CD4-positive, alpha-beta T cell treated with Interleukin-4 for 1 hour (primary cell): ENCODE measurements at regions not wholly inside any gene's neighbourhood (a gene's known extent, or its start where the extent isn't known, plus 50 kb on each side); places are given as distances from the start of the nearest gene placed in this dataset.

Experiments
- DNase-seq, 2 donors: peaks; one replicate each; pipeline ENCODE4 v3.0.0-alpha.2; 2020 to 2022

DNA sequence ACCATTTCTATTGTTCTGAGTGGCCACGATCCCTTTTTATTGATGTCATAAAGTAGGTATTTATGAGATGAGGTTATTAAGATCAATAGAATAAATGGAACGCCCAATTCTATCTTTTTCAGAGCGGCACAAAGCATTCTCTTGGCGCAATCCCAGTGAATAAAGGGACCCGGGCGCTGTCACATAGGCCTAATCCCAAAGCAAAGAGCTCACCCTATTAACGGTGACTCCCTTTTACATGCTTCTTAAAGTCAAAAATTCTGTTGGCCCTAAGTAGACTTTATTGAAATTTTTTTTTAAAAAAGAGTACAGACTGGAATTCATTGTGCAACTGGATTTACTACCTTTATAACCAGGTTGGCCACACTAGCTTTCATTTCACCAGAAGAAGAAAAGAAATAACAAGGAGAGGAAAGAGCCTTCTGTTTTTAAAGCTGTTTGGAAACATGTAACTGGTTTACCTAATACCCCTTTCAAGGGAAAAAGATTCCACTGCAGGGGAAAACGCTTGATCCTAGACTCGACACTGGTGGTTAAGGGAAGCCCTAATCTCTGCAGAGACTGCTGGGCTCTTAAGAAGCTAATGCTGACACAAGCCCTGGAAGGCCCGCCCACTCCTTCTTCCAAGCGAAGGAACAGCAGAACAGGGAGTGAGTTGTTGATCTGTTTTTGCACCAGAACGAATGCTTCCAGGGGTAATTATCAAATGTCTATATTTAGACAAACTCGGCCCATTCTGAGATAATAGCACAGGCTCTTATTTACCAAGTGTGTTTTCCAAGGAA is 381.2 kb downstream of the BCL11B start:
- DNase-seq: no peak

GRCh38 chr14:98893675-98894074 is 378.3 kb downstream of the BCL11B start:
- no peak for DNase-seq

DNA sequence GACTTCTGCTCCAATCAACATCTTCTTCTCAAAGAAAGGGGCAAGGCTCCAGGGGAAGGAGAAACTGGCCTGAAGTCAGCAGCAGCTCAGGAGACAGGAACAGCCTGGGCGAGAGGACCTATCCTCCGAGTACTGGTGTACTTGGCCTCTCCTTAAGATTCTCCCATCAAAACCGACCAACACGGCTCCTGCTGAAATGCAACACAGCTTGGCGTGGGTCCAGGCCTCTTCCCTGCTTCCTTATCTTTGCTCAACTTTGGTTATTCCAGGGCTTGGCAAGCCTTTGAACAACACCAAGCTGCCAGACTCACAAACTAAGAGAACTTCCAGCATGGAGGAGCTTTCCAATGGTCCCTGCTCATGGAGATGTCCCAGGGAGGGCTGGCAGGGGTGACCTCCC is 377.4 kb downstream of the BCL11B start:
- DNase-seq: no peak

GRCh38 chr14:98896449-98896848 is 375.5 kb downstream of the BCL11B start:
- no peak for DNase-seq

DNA sequence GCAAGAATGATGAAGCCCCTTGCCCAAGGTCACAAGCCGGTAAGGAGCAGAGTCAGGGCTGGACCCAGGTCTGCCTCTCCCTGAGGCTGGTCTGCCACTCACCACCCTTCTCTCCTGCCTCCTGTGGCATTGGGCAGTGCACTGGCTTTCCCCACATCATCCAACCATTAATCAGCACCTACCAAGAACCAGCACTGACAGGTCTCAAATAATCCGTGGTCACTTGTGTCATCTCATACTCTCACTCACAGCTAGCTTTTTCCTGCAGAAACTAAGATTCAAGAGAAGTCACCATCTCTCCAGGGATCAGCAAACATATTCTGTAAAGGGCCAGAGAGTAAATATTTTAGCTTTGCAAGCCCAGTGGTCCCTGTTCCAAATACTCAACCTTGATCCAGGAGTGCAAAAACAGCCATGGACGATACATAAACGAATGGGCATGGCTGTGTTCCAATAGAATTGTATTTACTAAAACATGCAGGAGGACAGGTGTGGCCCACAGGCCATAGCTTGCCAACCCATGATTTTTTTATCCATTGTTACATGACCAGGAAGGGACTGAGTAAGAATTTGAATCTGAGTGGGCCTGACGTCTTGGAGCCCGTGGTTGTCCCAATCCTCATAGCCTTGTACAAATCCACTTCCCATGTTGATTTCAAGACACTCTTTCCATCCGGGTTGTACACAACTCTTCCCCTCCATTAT is 374.2 kb downstream of the BCL11B start:
- DNase-seq: no peak

- DNase-seq: no peak
These were observed 372.6 kb downstream of the BCL11B start for GRCh38 chr14:98899441-98899840.

- DNase-seq: no peak
These were observed 371.8 kb downstream of the BCL11B start for GRCh38 chr14:98900236-98900635.

GRCh38 chr14:98900798-98901197 is 371.2 kb downstream of the BCL11B start:
- DNase-seq: no peak

- DNase-seq: no peak
These were observed 370.3 kb downstream of the BCL11B start for GRCh38 chr14:98901511-98902205.

DNA sequence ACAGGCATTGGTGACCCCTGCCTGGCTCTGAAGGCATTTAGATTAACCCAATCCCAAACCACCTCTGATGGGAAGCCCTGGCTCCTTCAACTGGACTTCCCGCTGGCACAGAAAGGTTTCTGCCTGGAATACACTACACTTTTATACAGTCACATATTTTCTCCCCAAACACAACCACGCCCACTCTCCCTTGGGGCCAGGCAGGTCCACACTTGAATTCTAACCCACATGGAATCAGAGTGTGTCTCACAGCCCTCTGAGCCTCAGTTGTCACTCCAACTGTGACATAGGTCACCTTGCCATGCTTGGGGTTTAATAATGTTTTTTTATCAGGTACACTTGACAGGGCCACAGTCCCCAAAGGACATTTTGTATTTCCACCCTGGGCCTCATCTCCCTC is 368.6 kb downstream of the BCL11B start:
- no peak for DNase-seq

DNA sequence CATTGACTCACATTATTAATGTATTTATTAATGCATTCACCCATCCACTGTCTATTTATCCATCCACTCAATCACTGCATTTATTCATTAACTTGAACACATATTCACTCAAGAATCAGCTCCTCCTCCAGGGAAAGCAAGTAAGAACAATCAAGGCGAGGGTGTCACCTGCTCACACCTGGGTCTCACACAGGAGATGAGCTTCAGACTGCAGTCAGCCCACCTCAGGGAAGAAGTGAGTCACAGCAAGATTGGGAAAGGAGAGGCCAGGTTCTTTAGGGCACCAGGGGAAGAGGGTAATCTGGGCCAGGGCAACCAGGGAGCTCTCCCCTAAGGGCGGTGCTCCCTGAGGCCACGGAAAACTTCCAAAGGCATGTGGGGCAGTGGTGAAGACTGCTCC is 367.3 kb downstream of the BCL11B start:
- no peak for DNase-seq

DNA sequence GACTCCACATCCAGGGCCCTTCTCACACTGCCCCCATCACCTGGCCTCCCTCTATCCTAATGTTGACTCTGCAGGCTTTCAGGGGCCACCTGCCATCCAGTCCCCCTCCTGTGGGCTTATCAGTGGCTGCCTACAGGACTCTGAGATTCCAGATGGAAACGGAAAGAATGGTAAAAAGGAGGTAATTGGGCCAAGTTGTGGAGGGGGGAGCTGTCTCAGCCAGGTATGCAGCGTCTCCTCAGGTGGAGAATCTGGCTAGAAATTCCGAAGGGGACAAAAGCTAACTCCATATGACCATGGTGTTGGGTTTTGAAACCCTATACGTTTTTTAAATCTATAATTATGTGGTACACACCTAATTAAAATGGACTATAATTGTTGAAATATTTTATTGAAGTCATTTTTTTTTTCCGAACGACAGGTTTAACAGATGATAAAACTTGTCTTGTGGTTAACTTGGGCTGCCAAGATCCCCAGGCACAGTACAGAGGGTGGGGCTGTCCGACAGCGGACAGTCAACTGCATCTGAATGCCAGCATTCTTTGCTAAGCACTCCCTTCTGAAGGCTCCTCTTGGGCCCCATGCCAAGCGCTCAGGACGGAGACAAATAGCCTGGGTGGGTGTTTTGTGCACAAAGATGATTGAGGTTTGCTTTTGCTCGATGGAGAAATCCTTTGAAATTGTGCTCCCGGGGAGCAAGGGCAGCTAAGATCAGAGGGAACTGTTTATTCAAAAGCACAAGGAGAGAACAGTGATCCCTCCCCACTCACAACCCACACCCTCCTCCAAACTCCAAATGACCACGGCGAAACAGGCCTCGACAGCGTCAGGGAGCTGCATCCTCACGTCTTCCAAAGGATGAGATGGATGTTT is 365.6 kb downstream of the BCL11B start:
- no peak for DNase-seq

DNA sequence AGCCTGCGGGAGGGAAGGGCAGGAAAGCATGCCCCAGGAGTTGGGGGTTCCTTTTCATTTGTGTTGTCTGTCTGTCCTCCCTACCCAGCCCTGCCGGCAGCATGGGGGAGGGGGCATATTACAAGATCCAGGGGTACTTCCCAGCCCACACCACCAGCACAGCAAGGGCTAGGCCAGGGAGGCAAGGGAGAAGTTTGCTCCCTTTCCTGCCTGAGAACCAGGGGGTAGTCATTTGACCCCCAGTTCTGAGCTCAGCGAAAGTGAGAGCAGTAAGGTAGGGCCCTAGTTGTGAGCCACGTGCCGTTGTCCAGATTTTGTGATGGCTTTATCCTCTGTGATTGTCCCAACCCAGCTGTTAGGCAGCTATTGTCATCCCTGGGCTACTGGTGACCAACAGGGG is 364.7 kb downstream of the BCL11B start:
- no peak for DNase-seq

DNA sequence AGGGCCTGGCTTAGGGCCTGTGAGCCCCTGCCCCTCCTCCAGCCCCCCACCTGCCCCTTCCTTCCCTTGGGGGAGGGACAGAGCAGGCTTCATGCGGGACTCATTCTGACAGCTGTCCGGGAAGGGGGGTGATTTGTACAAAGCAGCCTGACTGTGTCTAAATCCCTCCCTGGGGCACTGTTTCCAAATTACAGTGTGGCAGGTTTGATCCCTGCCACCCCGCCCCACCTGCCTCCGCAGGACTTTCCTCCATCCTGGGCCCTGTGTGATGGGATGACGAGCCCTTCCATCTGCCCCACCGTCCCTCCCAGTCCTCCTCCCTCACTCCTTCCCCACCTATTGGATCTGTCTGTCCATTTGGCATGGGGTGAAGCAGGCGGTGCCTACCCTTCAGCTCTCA is 363.9 kb downstream of the BCL11B start:
- DNase-seq: no peak

- no peak for DNase-seq
These were observed 362.6 kb downstream of the BCL11B start for GRCh38 chr14:98909251-98909944.

- no peak for DNase-seq
These were observed 361.9 kb downstream of the BCL11B start for GRCh38 chr14:98910061-98910460.

- peak in 1 of 2 donors; percentile 42 for DNase-seq
These were observed 359.3 kb downstream of the BCL11B start for GRCh38 chr14:98912655-98913054.

GRCh38 chr14:98913967-98914650 is 357.9 kb downstream of the BCL11B start:
- no peak for DNase-seq

DNA sequence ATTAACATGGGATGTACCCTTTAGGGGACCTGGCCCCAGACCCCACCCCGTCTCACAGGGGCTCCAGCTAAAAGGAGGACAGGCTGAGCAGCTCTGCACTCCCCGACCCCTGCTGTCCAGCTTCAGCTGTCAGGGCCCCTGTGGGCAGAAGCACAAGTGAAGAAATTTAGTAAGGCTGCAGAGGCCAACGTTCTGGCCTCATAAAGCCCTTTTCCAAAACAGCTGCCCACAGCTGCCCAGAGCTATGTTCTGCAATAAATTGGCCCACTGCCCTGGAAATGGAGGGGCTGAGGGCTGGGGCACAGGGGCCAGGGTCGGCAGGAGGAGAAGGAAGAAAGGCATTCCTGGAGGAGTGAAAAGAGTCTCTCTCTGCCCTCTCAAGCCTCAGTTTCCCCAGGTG is 357.1 kb downstream of the BCL11B start:
- no peak for DNase-seq

- no peak for DNase-seq
These were observed 356.4 kb downstream of the BCL11B start for GRCh38 chr14:98915625-98916024.

DNA sequence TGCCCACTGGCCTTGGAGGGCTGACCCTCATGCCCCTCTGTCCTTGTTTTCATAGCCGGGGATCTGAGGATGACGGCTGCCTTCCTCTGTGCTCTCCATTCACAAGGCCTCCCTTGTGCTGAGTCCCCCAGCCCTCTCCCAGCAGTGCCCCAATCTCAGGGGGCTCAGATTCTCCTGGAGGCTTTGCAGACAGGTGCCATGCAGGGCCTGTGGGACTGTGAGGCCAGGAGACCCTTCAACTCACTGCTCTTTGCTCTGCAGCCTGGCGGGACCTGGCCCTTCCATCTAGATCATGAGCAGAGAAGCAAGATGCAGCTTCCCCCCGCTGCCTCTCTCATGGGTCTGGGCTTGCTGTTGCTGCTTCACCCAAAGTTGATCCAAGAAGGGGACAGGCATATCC is 356.0 kb downstream of the BCL11B start:
- no peak for DNase-seq

DNA sequence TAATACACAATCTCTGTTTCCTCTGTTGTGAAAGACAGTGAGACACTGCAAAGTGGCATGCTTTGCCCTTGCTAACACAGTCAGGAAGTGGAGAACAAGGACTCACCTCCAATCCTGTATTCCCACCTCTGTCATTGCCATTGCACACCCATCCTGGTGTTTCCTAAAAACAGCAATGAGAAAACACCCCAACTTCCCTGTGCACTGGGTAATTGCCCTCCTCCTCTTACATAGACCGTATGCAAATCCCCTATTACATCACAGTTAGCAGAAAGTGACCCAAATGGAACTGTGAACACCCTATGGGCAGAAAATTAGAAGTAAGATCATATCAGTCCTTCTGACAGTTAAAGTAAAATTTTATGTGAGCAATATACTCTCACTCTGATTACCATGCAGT is 355.5 kb downstream of the BCL11B start:
- DNase-seq: no peak
